ENCODE measurements at regions not wholly inside any gene's neighbourhood (a gene's known extent, or its start where the extent isn't known, plus 50 kb on each side); places are given as distances from the start of the nearest gene placed in this dataset.

- no peak for DNase-seq
Measured at GRCh38 chr19:31611046-31611877, 262.0 kb upstream of the TSHZ3 start.

- no peak for DNase-seq
Measured at GRCh38 chr19:31612873-31613272, 263.6 kb upstream of the TSHZ3 start.

- no peak for DNase-seq
Measured at GRCh38 chr19:31613683-31614219, 264.5 kb upstream of the TSHZ3 start.

- DNase-seq, result no peak
Measured at GRCh38 chr19:31616031-31616430, 266.8 kb upstream of the TSHZ3 start.

- no peak for DNase-seq
Measured at GRCh38 chr19:31617010-31617585, 267.9 kb upstream of the TSHZ3 start.

GRCh38 chr19:31625056-31625455 lies 275.8 kb upstream of the TSHZ3 start:
- no peak for DNase-seq

- no peak for DNase-seq
Measured at GRCh38 chr19:31625575-31625974, 276.3 kb upstream of the TSHZ3 start.

GRCh38 chr19:31626941-31627340 lies 277.7 kb upstream of the TSHZ3 start:
- no peak for DNase-seq

GRCh38 chr19:31627620-31628365 lies 278.6 kb upstream of the TSHZ3 start:
- no peak for DNase-seq

GRCh38 chr19:31629579-31630363 lies 280.5 kb upstream of the TSHZ3 start:
- no peak for DNase-seq

GRCh38 chr19:31633014-31633413 lies 283.8 kb upstream of the TSHZ3 start:
- DNase-seq, result no peak

GRCh38 chr19:31639306-31639705 lies 290.1 kb upstream of the TSHZ3 start:
- DNase-seq, result no peak

- no peak for DNase-seq
Measured at GRCh38 chr19:31641591-31641990, 292.4 kb upstream of the TSHZ3 start.

GRCh38 chr19:31648347-31648746 lies 299.1 kb upstream of the TSHZ3 start:
- no peak for DNase-seq

GRCh38 chr19:31656507-31656906 lies 307.3 kb upstream of the TSHZ3 start:
- DNase-seq, result no peak

GRCh38 chr19:31658993-31659896 lies 310.0 kb upstream of the TSHZ3 start:
- no peak for DNase-seq

GRCh38 chr19:31659897-31660210 lies 310.6 kb upstream of the TSHZ3 start:
- no peak for DNase-seq

GRCh38 chr19:31664096-31664495 lies 314.9 kb upstream of the TSHZ3 start:
- DNase-seq, result no peak

GRCh38 chr19:31664997-31665396 lies 315.8 kb upstream of the TSHZ3 start:
- no peak for DNase-seq

GRCh38 chr19:31666126-31666525 lies 316.9 kb upstream of the TSHZ3 start:
- no peak for DNase-seq

GRCh38 chr19:31667106-31667505 lies 317.9 kb upstream of the TSHZ3 start:
- no peak for DNase-seq

- DNase-seq, result no peak
Measured at GRCh38 chr19:31668921-31669320, 319.7 kb upstream of the TSHZ3 start.

Measured in NCI-H2107 (cell line).